HG03025 (cell line): ENCODE measurements at regions not wholly inside any gene's neighbourhood (a gene's known extent, or its start where the extent isn't known, plus 50 kb on each side); places are given as distances from the start of the nearest gene placed in this dataset.

Source experiments
- ATAC-seq: cut with Tn5 transposase; IDR thresholded peaks from one replicate; pipeline ENCODE4 v1.9.1; 2021; ENCODE audit warnings: mild to moderate bottlenecking, moderate library complexity; ENCODE audit not compliant: unreplicated experiment, low FRiP score

- no peak for ATAC-seq
Measured at GRCh38 chr9:21744841-21745240, 57.6 kb upstream of the MTAP start.

- no peak for ATAC-seq
Measured at GRCh38 chr9:21746550-21746949, 55.9 kb upstream of the MTAP start.

- ATAC-seq = no peak
Measured at GRCh38 chr9:21747175-21747574, 55.3 kb upstream of the MTAP start.

GRCh38 chr9:21750021-21750735, 52.3 kb upstream of the MTAP start:
- ATAC-seq = no peak

GRCh38 chr9:21751998-21752397, 50.4 kb upstream of the MTAP start:
- ATAC-seq = no peak
